ENCODE measurements at regions not wholly inside any gene's neighbourhood (a gene's known extent, or its start where the extent isn't known, plus 50 kb on each side); places are given as distances from the start of the nearest gene placed in this dataset.

DNA sequence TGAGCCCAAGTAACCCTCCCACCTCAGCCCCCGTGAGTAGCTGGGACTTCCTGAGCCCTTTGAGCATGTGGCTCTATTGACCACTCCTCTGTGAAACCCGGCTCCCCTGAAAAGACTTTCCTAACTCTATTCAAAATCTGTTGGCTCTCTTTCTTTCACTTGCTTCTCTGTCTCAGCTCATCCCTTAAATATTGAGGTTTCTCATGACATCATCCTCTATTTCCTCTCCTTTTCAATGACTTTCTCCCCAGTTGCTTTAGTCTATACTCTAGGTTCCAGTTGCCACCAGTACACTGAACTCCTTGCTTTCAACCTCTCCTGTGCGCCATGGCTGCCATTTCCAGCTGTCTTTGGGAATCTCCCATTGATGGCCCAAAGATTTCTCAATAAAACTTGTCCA, 79.8 kb upstream of the STK17B start:
- TF ChIP-seq, protein P1, sequence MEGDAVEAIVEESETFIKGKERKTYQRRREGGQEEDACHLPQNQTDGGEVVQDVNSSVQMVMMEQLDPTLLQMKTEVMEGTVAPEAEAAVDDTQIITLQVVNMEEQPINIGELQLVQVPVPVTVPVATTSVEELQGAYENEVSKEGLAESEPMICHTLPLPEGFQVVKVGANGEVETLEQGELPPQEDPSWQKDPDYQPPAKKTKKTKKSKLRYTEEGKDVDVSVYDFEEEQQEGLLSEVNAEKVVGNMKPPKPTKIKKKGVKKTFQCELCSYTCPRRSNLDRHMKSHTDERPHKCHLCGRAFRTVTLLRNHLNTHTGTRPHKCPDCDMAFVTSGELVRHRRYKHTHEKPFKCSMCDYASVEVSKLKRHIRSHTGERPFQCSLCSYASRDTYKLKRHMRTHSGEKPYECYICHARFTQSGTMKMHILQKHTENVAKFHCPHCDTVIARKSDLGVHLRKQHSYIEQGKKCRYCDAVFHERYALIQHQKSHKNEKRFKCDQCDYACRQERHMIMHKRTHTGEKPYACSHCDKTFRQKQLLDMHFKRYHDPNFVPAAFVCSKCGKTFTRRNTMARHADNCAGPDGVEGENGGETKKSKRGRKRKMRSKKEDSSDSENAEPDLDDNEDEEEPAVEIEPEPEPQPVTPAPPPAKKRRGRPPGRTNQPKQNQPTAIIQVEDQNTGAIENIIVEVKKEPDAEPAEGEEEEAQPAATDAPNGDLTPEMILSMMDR (IDR thresholded peaks at IDR 0.05): no peak
- no peak for TF ChIP-seq POLR2A (IDR thresholded peaks at IDR 0.05)
